DND-41 (cell line): ENCODE measurements at regions not wholly inside any gene's neighbourhood (a gene's known extent, or its start where the extent isn't known, plus 50 kb on each side); places are given as distances from the start of the nearest gene placed in this dataset.

Source experiments
- ATAC-seq: fragments of 200-7000 bp; cut with Tn5 transposase; 3 replicates; pipeline ENCODE4 v1.9.1; 2021; ENCODE audit warnings: low read depth; ENCODE audit not compliant: insufficient read depth
- DNase-seq: peaks from one replicate; pipeline ENCODE4 v3.0.0-alpha.2; 2020
- H2AFZ ChIP-seq: 2 replicates; pipeline ENCODE4 v1.6.0; 2012; ENCODE audit warnings: low read depth, low read length
- H3K27ac ChIP-seq: 2 replicates; pipeline ENCODE4 v1.5.1; 2012; ENCODE audit warnings: low read length, inconsistent platforms
- H3K27me3 ChIP-seq: fragments of 200-600 bp; sonication (generic); 2 replicates; pipeline ENCODE4 v1.6.0; 2012; ENCODE audit warnings: low read length, mild to moderate bottlenecking, inconsistent platforms; ENCODE audit not compliant: insufficient read depth, poor library complexity
- H3K36me3 ChIP-seq: 2 replicates; pipeline ENCODE4 v1.5.1; 2012; ENCODE audit warnings: low read length, inconsistent platforms; ENCODE audit not compliant: insufficient read depth
- H3K4me1 ChIP-seq: 2 replicates; pipeline ENCODE4 v1.5.1; 2012; ENCODE audit warnings: mild to moderate bottlenecking, low read length; ENCODE audit not compliant: insufficient read depth
- H3K4me2 ChIP-seq: 2 replicates; pipeline ENCODE4 v1.6.0; 2012; ENCODE audit warnings: mild to moderate bottlenecking, moderate library complexity, low read length, inconsistent platforms; ENCODE audit not compliant: insufficient read depth
- H3K4me3 ChIP-seq, 2 experiments: fragments of 200-600 bp in 1 of 2; shearing (Covaris generic) in 1 of 2; 2 replicates each; pipeline ENCODE4 v1.5.1; 2012 to 2016; ENCODE audit warnings: inconsistent platforms in 2 of 2, low read length in 2 of 2, mild to moderate bottlenecking in 2 of 2, low read depth in 1 of 2, moderate library complexity in 1 of 2
- H3K79me2 ChIP-seq: 2 replicates; pipeline ENCODE4 v1.6.0; 2012; ENCODE audit warnings: low read length, inconsistent platforms; ENCODE audit not compliant: insufficient read depth
- H3K9ac ChIP-seq: 2 replicates; pipeline ENCODE4 v1.6.0; 2012; ENCODE audit warnings: low read depth, mild to moderate bottlenecking, inconsistent platforms, low read length, moderate library complexity
- H3K9me3 ChIP-seq: 2 replicates; pipeline ENCODE4 v1.5.1; 2012; ENCODE audit warnings: low read length, moderate library complexity, mild to moderate bottlenecking, inconsistent platforms; ENCODE audit not compliant: insufficient read depth, severe bottlenecking
- H4K20me1 ChIP-seq: 2 replicates; pipeline ENCODE4 v1.6.0; 2012; ENCODE audit warnings: low read length; ENCODE audit not compliant: insufficient read depth
- CTCF ChIP-seq: IDR thresholded peaks from 2 replicates; pipeline ENCODE4 v1.5.1; 2012; ENCODE audit warnings: borderline replicate concordance, low read length, moderate library complexity, mild to moderate bottlenecking; ENCODE audit not compliant: poor library complexity, severe bottlenecking; ENCODE audit errors: extremely low read depth
- EZH2 ChIP-seq: IDR thresholded peaks from 3 replicates; pipeline ENCODE4 v1.6.1; 2012; ENCODE audit warnings: borderline replicate concordance, low read depth, mild to moderate bottlenecking, moderate library complexity, low read length, inconsistent platforms; ENCODE audit not compliant: severe bottlenecking

- Histone ChIP-seq H3K27me3 (peaks cover 20% of the 10 kb centered on the region), H4K20me1 (no peaks in the 10 kb centered on the region), H3K4me3 (no peak overlapping the region), H3K4me2 (no peak overlapping the region), H3K27ac (no peak overlapping the region), H3K4me1 (no peaks in the 10 kb centered on the region), H3K9me3 (no peaks in the 10 kb centered on the region), H3K79me2 (no peaks in the 10 kb centered on the region), H3K9ac (no peak overlapping the region), H2AFZ (no peak overlapping the region), H3K36me3 (no peaks in the 10 kb centered on the region)
- TF ChIP-seq EZH2 (no peak), CTCF (no peak)
- ATAC-seq, result no peak
- no peak for DNase-seq
Measured at GRCh38 chr1:38330799-38331198, 284.2 kb upstream of the POU3F1 start.

DNA sequence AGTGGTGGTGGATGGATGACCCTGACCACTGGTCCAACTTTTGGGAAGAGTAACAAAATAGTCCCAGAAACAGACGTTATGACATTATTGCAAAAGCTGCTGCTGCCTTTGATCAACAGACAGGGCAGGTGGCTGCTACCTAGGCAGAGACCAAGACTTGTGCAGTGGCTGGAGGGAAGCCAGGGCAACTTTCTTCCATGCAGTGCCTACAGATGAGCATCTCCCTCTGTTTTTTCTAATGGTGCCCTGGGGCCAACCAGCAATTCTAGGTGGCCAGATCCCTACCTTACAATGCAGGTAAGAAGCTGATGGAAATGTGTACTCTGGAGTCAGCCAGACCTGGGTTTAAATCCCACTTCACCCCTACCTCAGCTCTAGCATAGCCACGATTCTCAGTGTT, 283.1 kb upstream of the POU3F1 start:
- no peaks in the 10 kb centered on the region for H3K36me3 ChIP-seq
- no peaks in the 10 kb centered on the region for H4K20me1 ChIP-seq
- H2AFZ ChIP-seq, result no peak overlapping the region
- H3K27me3 ChIP-seq, result peaks cover 19% of the 10 kb centered on the region
- H3K4me1 ChIP-seq, result no peaks in the 10 kb centered on the region
- DNase-seq (no peak), ATAC-seq (no peak)
- no peak overlapping the region for H3K4me2 ChIP-seq
- H3K9me3 ChIP-seq, result no peaks in the 10 kb centered on the region
- no peak overlapping the region for H3K4me3 ChIP-seq
- no peak for TF ChIP-seq CTCF
- no peak for TF ChIP-seq EZH2
- no peaks in the 10 kb centered on the region for H3K79me2 ChIP-seq
- no peak overlapping the region for H3K9ac ChIP-seq
- no peak overlapping the region for H3K27ac ChIP-seq

GRCh38 chr1:38328278-38329035, 281.9 kb upstream of the POU3F1 start:
- DNase-seq (no peak), ATAC-seq (no peak)
- Histone ChIP-seq H3K27ac (no peak overlapping the region), H3K4me1 (no peaks in the 10 kb centered on the region), H3K36me3 (no peaks in the 10 kb centered on the region), H3K27me3 (peaks cover 7% of the 10 kb centered on the region), H3K9ac (no peak overlapping the region), H3K79me2 (no peaks in the 10 kb centered on the region), H3K4me3 (no peak overlapping the region), H3K9me3 (no peaks in the 10 kb centered on the region), H3K4me2 (no peak overlapping the region), H2AFZ (no peak overlapping the region), H4K20me1 (no peaks in the 10 kb centered on the region)
- no peak for TF ChIP-seq EZH2

DNA sequence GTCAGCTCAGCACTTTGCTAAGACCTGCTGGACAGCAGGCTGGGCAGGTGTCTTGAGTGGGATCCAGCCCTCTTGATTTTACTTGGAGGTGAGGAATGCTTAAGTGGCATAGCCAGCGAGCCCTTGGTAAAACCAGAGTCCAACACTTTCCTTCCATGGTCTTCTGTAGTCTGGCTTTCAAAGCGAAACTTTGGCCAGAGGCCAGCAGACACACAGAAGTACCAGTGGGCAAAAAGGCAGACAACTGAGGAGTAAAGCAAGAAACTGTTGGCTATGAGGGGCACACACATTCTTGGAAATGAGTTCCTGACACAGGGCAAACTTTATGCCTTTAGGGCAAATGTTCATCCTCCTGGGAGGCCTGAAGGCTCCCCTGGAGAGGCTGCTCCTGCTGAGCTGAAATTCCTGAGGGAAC, 281.0 kb upstream of the POU3F1 start:
- Histone ChIP-seq H3K79me2 (no peaks in the 10 kb centered on the region), H3K4me1 (no peaks in the 10 kb centered on the region), H3K4me3 (no peak overlapping the region), H3K9ac (no peak overlapping the region), H4K20me1 (no peaks in the 10 kb centered on the region), H2AFZ (no peak overlapping the region), H3K27ac (no peak overlapping the region), H3K36me3 (no peaks in the 10 kb centered on the region), H3K4me2 (no peak overlapping the region), H3K9me3 (no peaks in the 10 kb centered on the region), H3K27me3 (peaks cover 11% of the 10 kb centered on the region)
- ATAC-seq (no peak), DNase-seq (no peak)
- TF ChIP-seq EZH2 (no peak), CTCF (no peak)
